IMR-90 (cell line): ENCODE measurements at regions not wholly inside any gene's neighbourhood (a gene's known extent, or its start where the extent isn't known, plus 50 kb on each side); places are given as distances from the start of the nearest gene placed in this dataset.

ENCODE experiments used
- ATAC-seq: fragments of 200-7000 bp; cut with Tn5 transposase; 2 replicates; pipeline ENCODE4 v1.9.1; 2020; ENCODE audit warnings: low read depth, mild to moderate bottlenecking, moderate library complexity
- BruUV-seq: library from RNA; stranded (reverse); fragments of 400-500 nt; replicated peaks from 2 replicates; lab custom pipeline; 2021; lab: Mats Ljungman, UMichigan
- CTCF ChIA-PET: fragments of 300-600 bp; formaldehyde crosslinking; extraction: SDS; loops from one replicate; lab custom pipeline; 2021; ENCODE audit warnings: antibody characterized with exemption; lab: Yijun Ruan, JAX
- POLR2A ChIA-PET: fragments of 300-600 bp; sonication (Branson Sonifier 250); formaldehyde crosslinking; loops from one replicate; lab custom pipeline; 2022; ENCODE audit warnings: antibody characterized with exemption; ENCODE audit not compliant: unreplicated experiment; lab: Charles Lee
- DNase-seq: peaks from one replicate; pipeline ENCODE4 v3.0.0; 2013
- H2AFZ ChIP-seq: replicated peaks from 2 replicates; pipeline ENCODE3; 2013; ENCODE audit warnings: low read length, mild to moderate bottlenecking; ENCODE audit not compliant: poor library complexity
- H2AK5ac ChIP-seq: 2 replicates; pipeline ENCODE4 v1.6.1; 2013; ENCODE audit warnings: low read depth, low read length, inconsistent platforms
- H2AK9ac ChIP-seq: replicated peaks from 2 replicates; pipeline ENCODE3; 2013; ENCODE audit warnings: mild to moderate bottlenecking, low read depth, low read length, moderate library complexity; ENCODE audit not compliant: poor library complexity
- H2BK120ac ChIP-seq: 2 replicates; pipeline ENCODE4 v1.6.1; 2013; ENCODE audit warnings: low read depth, low read length, inconsistent platforms
- H2BK15ac ChIP-seq: 3 replicates; pipeline ENCODE4 v1.6.1; 2013; ENCODE audit warnings: low read depth, low read length, inconsistent platforms
- H2BK20ac ChIP-seq: 2 replicates; pipeline ENCODE4 v1.6.1; 2013; ENCODE audit warnings: low read depth, mild to moderate bottlenecking, inconsistent platforms, low read length, moderate library complexity
- H2BK5ac ChIP-seq: 2 replicates; pipeline ENCODE4 v1.6.1; 2013; ENCODE audit warnings: mild to moderate bottlenecking, low read depth, low read length, inconsistent platforms; ENCODE audit not compliant: poor library complexity, severe bottlenecking
- H3K14ac ChIP-seq: replicated peaks from 2 replicates; pipeline ENCODE4 v1.6.1; 2013; ENCODE audit warnings: low read depth, low read length, inconsistent platforms
- H3K18ac ChIP-seq: 2 replicates; pipeline ENCODE4 v1.6.1; 2013; ENCODE audit warnings: low read depth, low read length, control low read depth
- H3K23ac ChIP-seq: 2 replicates; pipeline ENCODE4 v1.6.1; 2013; ENCODE audit warnings: low read depth, low read length, inconsistent platforms
- H3K27ac ChIP-seq: 2 replicates; pipeline ENCODE4 v1.5.1; 2013; ENCODE audit warnings: mild to moderate bottlenecking, control low read depth, low read length; ENCODE audit not compliant: insufficient read depth
- H3K27me3 ChIP-seq: 2 replicates; pipeline ENCODE4 v1.6.1; 2013; ENCODE audit warnings: low read length; ENCODE audit not compliant: control insufficient read depth, insufficient read depth
- H3K36me3 ChIP-seq: 2 replicates; pipeline ENCODE4 v1.6.1; 2013; ENCODE audit warnings: low read length, mixed read lengths; ENCODE audit not compliant: control insufficient read depth, insufficient read depth
- H3K4ac ChIP-seq: 2 replicates; pipeline ENCODE4 v1.6.1; 2013; ENCODE audit warnings: low read depth, low read length, inconsistent platforms
- H3K4me1 ChIP-seq: 2 replicates; pipeline ENCODE4 v1.6.1; 2013; ENCODE audit warnings: low read length, mixed read lengths; ENCODE audit not compliant: control insufficient read depth, insufficient read depth
- H3K4me2 ChIP-seq: 2 replicates; pipeline ENCODE4 v1.6.1; 2013; ENCODE audit warnings: low read depth, mild to moderate bottlenecking, control low read depth, low read length, moderate library complexity
- H3K4me3 ChIP-seq: 2 replicates; pipeline ENCODE4 v1.5.1; 2013; ENCODE audit warnings: low read depth, mild to moderate bottlenecking, control low read depth, low read length, moderate library complexity; ENCODE audit not compliant: insufficient read depth
- H3K56ac ChIP-seq: 2 replicates; pipeline ENCODE4 v1.6.1; 2013; ENCODE audit warnings: low read length, inconsistent platforms; ENCODE audit not compliant: insufficient read depth; ENCODE audit errors: extremely low read depth
- H3K79me1 ChIP-seq, 2 experiments: 2 replicates each; pipeline ENCODE4 v1.6.1; 2013; ENCODE audit warnings: low read length in 2 of 2, inconsistent platforms in 1 of 2, low read depth in 1 of 2
- H3K9ac ChIP-seq: 2 replicates; pipeline ENCODE4 v1.6.1; 2013; ENCODE audit warnings: low read depth, low read length, control low read depth
- H3K9me1 ChIP-seq: 2 replicates; pipeline ENCODE4 v1.6.1; 2013; ENCODE audit warnings: low read length, inconsistent platforms; ENCODE audit not compliant: insufficient read depth
- H3K9me3 ChIP-seq: 2 replicates; pipeline ENCODE4 v1.6.1; 2013; ENCODE audit warnings: low read length; ENCODE audit not compliant: control insufficient read depth, insufficient read depth
- H4K20me1 ChIP-seq: 2 replicates; pipeline ENCODE4 v1.6.1; 2013; ENCODE audit warnings: low read length, inconsistent platforms; ENCODE audit not compliant: insufficient read depth
- H4K5ac ChIP-seq: 2 replicates; pipeline ENCODE4 v1.6.1; 2013; ENCODE audit warnings: mild to moderate bottlenecking, low read depth, low read length, control low read depth
- H4K8ac ChIP-seq, 2 experiments: 2 replicates each; pipeline ENCODE4 v1.6.1; 2013; ENCODE audit warnings: low read depth in 2 of 2, low read length in 2 of 2, control low read depth in 1 of 2, inconsistent platforms in 1 of 2
- H4K91ac ChIP-seq: 2 replicates; pipeline ENCODE4 v1.6.1; 2013; ENCODE audit warnings: low read depth, low read length, inconsistent platforms; ENCODE audit not compliant: insufficient read depth
- CEBPB ChIP-seq: IDR thresholded peaks from 2 replicates; pipeline ENCODE4 v1.6.1; 2012; ENCODE audit warnings: low read depth, low read length, improper control_type of control experiment
- CHD1 ChIP-seq: IDR thresholded peaks from 2 replicates; pipeline ENCODE4 v1.6.1; 2012; ENCODE audit warnings: low read depth, low read length, improper control_type of control experiment
- MAFK ChIP-seq: IDR thresholded peaks from 2 replicates; pipeline ENCODE4 v1.6.1; 2012; ENCODE audit warnings: low read depth, low read length, improper control_type of control experiment
- RAD21 ChIP-seq: IDR thresholded peaks from 2 replicates; pipeline ENCODE4 v1.6.1; 2012; ENCODE audit warnings: low read length, improper control_type of control experiment
- RCOR1 ChIP-seq: IDR thresholded peaks from 2 replicates; pipeline ENCODE4 v1.6.1; 2012; ENCODE audit warnings: mild to moderate bottlenecking, low read length, improper control_type of control experiment; ENCODE audit not compliant: insufficient replicate concordance
- RFX5 ChIP-seq: IDR thresholded peaks from 2 replicates; pipeline ENCODE4 v1.8.0; 2012; ENCODE audit warnings: low read depth, mild to moderate bottlenecking, low read length, moderate library complexity
- SMC3 ChIP-seq: fragments of 150-350 bp; IDR thresholded peaks from 2 replicates; pipeline ENCODE4 v1.6.1; 2016; ENCODE audit warnings: low read depth, mild to moderate bottlenecking, antibody characterized with exemption, low read length, moderate library complexity
- WGBS, 2 experiments: methylation state at CpG; one replicate each; pipeline versions ENCODE4 v1.1.5 to v1.1.7; 2013; ENCODE audit warnings: missing lambda C conversion rate in 2 of 2; ENCODE audit not compliant: insufficient read length in 1 of 2; ENCODE audit errors: extremely low coverage in 2 of 2; 5-methylcytosine and 5-hydroxymethylcytosine counted together
- dilution Hi-C: fragments of 300-500 bp; cut with HindIII; formaldehyde crosslinking; loops from one replicate; pipeline ENCODE4 v1.14.3; 2018; ENCODE audit warnings: low sequenced_read_pairs; ENCODE audit not compliant: unreplicated experiment
- in situ Hi-C: fragments of 300-500 bp; cut with MboI; formaldehyde crosslinking; loops from 3 replicates; pipeline ENCODE4 v1.14.3; 2019; ENCODE audit warnings: low sequenced_read_pairs, inconsistent platforms, mixed read lengths
- intact Hi-C: fragments of 100-400 bp; cut with micrococcal nuclease; formaldehyde crosslinking; loops from 2 replicates; pipeline ENCODE4 v1.10.0; 2022
- TF ChIP-seq, protein P1 (sequence below): conservative IDR thresholded peaks from 2 replicates; pipeline ENCODE4 v1.5.1; 2012; ENCODE audit warnings: mild to moderate bottlenecking, low read depth, low read length, improper control_type of control experiment

GRCh38 chr7:404812-405488, 114.7 kb downstream of the PDGFA start:
- no peak overlapping the region for H2BK15ac ChIP-seq
- H2BK20ac ChIP-seq: no peak overlapping the region
- TF ChIP-seq RCOR1 (no peak), CEBPB (no peak), SMC3 (no peak), RAD21 (no peak), CHD1 (no peak), RFX5 (no peak), MAFK (no peak)
- TF ChIP-seq, protein P1, sequence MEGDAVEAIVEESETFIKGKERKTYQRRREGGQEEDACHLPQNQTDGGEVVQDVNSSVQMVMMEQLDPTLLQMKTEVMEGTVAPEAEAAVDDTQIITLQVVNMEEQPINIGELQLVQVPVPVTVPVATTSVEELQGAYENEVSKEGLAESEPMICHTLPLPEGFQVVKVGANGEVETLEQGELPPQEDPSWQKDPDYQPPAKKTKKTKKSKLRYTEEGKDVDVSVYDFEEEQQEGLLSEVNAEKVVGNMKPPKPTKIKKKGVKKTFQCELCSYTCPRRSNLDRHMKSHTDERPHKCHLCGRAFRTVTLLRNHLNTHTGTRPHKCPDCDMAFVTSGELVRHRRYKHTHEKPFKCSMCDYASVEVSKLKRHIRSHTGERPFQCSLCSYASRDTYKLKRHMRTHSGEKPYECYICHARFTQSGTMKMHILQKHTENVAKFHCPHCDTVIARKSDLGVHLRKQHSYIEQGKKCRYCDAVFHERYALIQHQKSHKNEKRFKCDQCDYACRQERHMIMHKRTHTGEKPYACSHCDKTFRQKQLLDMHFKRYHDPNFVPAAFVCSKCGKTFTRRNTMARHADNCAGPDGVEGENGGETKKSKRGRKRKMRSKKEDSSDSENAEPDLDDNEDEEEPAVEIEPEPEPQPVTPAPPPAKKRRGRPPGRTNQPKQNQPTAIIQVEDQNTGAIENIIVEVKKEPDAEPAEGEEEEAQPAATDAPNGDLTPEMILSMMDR: no peak
- no peaks in the 10 kb centered on the region for H4K20me1 ChIP-seq
- no peak for ATAC-seq
- no peak overlapping the region for H3K4me3 ChIP-seq
- ChIA-PET CTCF (no interaction called here), POLR2A (no interaction called here)
- H3K14ac ChIP-seq: no peak overlapping the region
- H3K23ac ChIP-seq: no peak overlapping the region
- no peak overlapping the region for H3K56ac ChIP-seq
- 0 out of 2 replicates have a peak, but pooled peaks cover 3% of the 10 kb centered on the region for H3K9me3 ChIP-seq
- no TSS peak for BruUV-seq
- H3K18ac ChIP-seq: no peak overlapping the region
- H3K4me1 ChIP-seq: no peaks in the 10 kb centered on the region
- H2AK5ac ChIP-seq: no peak overlapping the region
- H4K5ac ChIP-seq: no peak overlapping the region
- H3K4me2 ChIP-seq: no peak overlapping the region
- in situ Hi-C loops (no loop called here), dilution Hi-C loops (no loop called here), intact Hi-C loops (no loop called here)
- no peak overlapping the region for H3K9ac ChIP-seq
- no peak for DNase-seq
- H3K4ac ChIP-seq: no peak overlapping the region
- peaks cover 37% of the 10 kb centered on the region for H3K27me3 ChIP-seq
- no peak overlapping the region for H2BK120ac ChIP-seq
- no peak overlapping the region for H2AFZ ChIP-seq
- H2BK5ac ChIP-seq: no peak overlapping the region
- H3K27ac ChIP-seq: no peak overlapping the region
- no peak overlapping the region for H4K8ac ChIP-seq
- H3K9me1 ChIP-seq: no peaks in the 10 kb centered on the region
- no peaks in the 10 kb centered on the region for H3K36me3 ChIP-seq
- H2AK9ac ChIP-seq: no peak overlapping the region
- WGBS, 2 experiments: 88% methylated on average over 6 of the region's 18 CpGs; no CpG with 5 or more reads in 1 of the 2 experiments
- no peak overlapping the region for H4K91ac ChIP-seq
- H3K79me1 ChIP-seq: no peaks in the 10 kb centered on the region
